T-helper 2 cell treated with Interferon-gamma antibody and Interleukin-4, amounts not matched to agents 100 ng/mL and 5 ng/mL, for 36 hours (primary cell): ENCODE measurements at regions not wholly inside any gene's neighbourhood (a gene's known extent, or its start where the extent isn't known, plus 50 kb on each side); places are given as distances from the start of the nearest gene placed in this dataset.

ENCODE experiments used
- intact Hi-C: fragments of 100-400 bp; cut with micrococcal nuclease; formaldehyde crosslinking; loops from one replicate; pipeline ENCODE4 v1.15.1; 2023

- intact Hi-C loops: no loop called here
Measured at GRCh38 chr5:72621576-72621975, 114.4 kb upstream of the ZNF366 start.

GRCh38 chr5:72619677-72620076 is 112.5 kb upstream of the ZNF366 start:
- intact Hi-C loops: no loop called here

- intact Hi-C loops: no loop called here
Measured at GRCh38 chr5:72619251-72619650, 112.0 kb upstream of the ZNF366 start.

GRCh38 chr5:72618708-72619107 is 111.5 kb upstream of the ZNF366 start:
- intact Hi-C loops: no loop called here

GRCh38 chr5:72615061-72615460 is 107.9 kb upstream of the ZNF366 start:
- intact Hi-C loops: no loop called here

- intact Hi-C loops: no loop called here
Measured at GRCh38 chr5:72613515-72613914, 106.3 kb upstream of the ZNF366 start.

GRCh38 chr5:72612810-72613209 is 105.6 kb upstream of the ZNF366 start:
- intact Hi-C loops: no loop called here

GRCh38 chr5:72611118-72611730 is 104.0 kb upstream of the ZNF366 start:
- intact Hi-C loops: loop anchor here (1.0 kb wide), 1 partner anchor 208 kb away; no protein-coding TSS in a partner anchor

GRCh38 chr5:72608926-72609325 is 101.7 kb upstream of the ZNF366 start:
- intact Hi-C loops: no loop called here

GRCh38 chr5:72608297-72608696 is 101.1 kb upstream of the ZNF366 start:
- intact Hi-C loops: no loop called here

- intact Hi-C loops: no loop called here
Measured at GRCh38 chr5:72607381-72607780, 100.2 kb upstream of the ZNF366 start.

- intact Hi-C loops: no loop called here
Measured at GRCh38 chr5:72606525-72606924, 99.3 kb upstream of the ZNF366 start.

- intact Hi-C loops: no loop called here
Measured at GRCh38 chr5:72605632-72606031, 98.4 kb upstream of the ZNF366 start.

GRCh38 chr5:72604798-72605154 is 97.6 kb upstream of the ZNF366 start:
- intact Hi-C loops: no loop called here

- intact Hi-C loops: no loop called here
Measured at GRCh38 chr5:72604111-72604797, 97.0 kb upstream of the ZNF366 start.

- intact Hi-C loops: no loop called here
Measured at GRCh38 chr5:72602696-72603685, 95.8 kb upstream of the ZNF366 start.

- intact Hi-C loops: no loop called here
Measured at GRCh38 chr5:72601861-72602260, 94.7 kb upstream of the ZNF366 start.

- intact Hi-C loops: no loop called here
Measured at GRCh38 chr5:72600391-72600981, 93.3 kb upstream of the ZNF366 start.

GRCh38 chr5:72599519-72600370 is 92.5 kb upstream of the ZNF366 start:
- intact Hi-C loops: no loop called here

- intact Hi-C loops: no loop called here
Measured at GRCh38 chr5:72599065-72599433, 91.8 kb upstream of the ZNF366 start.
